HG03066 (cell line): ENCODE measurements at regions not wholly inside any gene's neighbourhood (a gene's known extent, or its start where the extent isn't known, plus 50 kb on each side); places are given as distances from the start of the nearest gene placed in this dataset.

Experiments used
- ATAC-seq: cut with Tn5 transposase; IDR thresholded peaks from one replicate; pipeline ENCODE4 v1.9.1; 2021; ENCODE audit warnings: low read depth; ENCODE audit not compliant: unreplicated experiment

DNA sequence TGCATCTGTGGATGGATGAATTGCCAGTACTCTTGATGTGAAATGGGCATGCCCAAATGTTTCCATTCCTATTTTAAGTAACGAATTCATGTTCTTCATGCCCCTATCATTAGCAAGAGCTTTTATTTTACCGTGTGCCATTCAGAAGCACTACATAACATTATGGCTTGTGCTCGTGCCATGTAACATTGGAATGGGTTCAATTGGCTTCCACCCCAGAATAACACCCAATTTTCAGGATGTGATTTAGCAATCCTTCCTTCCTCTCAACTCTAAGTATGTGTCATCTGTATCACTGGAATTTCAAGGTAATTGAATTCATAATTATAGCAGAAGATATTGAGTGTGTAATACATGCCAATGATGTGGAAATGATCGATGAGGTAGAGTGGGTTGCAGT, 145.8 kb upstream of the TMPO start:
- no peak for ATAC-seq

DNA sequence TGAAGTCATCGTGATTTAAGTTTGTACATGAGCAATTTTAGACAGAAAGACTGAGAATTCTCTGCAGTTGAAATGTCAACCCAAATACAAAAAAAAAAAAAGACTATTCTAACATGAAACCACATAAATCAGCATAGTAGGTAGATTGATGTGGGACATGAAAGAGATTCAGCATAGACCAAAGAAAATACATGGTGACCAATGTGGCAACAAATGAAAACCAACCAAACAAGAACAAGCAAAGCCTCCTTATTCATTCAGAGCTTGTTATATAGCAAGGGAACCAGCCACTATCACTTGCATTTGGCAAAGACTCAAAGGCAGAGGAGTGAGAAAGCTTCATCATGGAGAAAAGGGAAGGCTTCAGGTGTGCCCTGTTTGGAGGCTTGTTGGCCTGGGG, 144.4 kb upstream of the TMPO start:
- no peak for ATAC-seq

DNA sequence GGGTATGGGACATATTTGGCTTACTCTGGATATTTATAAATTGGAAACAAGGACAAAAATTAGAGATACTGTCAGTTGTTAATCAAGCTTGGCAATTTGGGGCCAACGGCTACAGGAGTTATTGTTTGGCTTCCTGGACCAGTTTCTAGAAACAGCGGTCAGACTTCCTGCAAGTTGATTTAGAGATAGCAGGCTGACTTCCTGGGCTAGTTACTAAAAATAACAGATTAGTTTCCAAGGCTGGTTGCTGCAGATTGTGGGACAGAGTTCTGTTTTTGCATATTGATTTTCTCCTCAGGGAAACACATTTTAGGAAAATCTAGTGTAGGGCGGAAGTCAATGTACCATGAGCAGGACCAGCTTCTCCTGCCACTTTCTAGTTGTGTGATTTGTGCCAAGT, 144.0 kb upstream of the TMPO start:
- no peak for ATAC-seq

DNA sequence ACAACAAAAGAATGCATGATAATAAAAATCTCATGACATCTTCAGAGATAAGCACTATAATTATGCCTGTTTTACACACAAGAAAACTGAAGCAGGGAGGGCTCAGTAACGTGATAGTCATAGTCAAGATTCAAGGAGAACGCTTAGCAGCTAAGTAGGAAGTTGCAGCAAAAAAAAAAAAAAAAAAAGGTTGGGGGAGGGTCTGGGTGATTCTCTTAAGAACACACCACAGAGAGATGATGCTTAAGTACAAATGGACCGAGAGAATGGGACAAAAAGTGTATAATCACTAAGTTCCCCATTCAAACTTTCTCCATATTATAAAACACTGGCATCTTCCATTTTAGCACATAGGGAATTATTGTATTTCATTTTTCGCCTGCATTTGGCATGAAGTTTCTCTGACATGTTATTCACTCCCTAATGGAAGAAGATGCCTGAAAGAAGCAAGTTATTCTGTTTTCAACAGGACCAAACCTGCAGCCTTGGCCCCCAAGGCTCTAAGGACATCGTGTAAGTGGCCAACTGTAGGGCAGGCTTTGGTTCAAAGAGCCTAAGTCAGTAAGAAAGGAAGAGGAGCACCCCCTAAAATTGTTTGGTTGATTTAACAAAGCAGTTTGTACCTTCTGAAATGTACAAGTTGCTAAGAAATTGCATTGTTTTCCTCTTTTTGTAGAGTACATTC, 142.9 kb upstream of the TMPO start:
- no peak for ATAC-seq

DNA sequence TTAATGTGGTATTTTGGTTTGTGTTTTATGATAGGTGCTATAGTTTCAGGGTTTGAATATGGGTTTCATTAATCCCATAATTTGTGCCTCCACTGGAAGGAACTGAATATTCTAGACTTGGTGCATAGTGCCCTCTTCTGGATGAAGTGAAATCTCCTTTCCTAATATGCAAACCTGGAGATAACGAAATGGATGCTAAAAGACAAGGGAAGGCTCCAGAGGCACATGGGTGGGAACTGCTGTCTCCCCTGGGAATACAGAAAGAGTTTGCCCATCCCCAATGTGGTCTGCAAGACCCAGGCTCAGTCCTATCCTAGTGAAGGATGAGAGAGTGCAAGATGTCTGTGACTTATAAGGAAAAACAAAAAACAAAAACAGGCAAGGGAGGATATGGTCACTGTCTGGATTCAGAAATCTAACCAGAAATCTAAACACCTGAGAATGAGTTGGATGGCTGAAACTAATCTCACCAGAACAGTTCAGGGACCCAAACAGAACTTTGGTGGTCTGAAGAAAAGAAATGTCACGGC, 142.3 kb upstream of the TMPO start:
- ATAC-seq: no peak

DNA sequence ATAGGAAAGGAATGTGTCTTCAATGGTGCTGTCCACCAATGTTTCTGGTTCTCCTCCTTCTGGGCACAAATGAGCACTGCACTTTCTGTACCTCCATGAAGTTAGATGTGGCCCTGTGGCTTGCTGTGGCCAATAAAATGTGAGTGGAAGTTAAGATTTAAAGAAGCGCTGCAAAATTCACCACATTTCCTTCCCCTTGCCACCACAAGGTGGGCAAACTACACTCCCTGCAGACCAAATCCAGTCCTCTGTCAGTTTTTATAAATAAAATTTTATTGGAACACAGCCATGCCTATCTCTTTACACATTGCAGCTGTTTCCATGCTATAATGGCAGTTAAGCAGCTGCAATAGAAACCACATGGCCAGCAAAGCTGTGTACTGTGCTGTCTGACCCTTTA, 141.4 kb upstream of the TMPO start:
- no peak for ATAC-seq

DNA sequence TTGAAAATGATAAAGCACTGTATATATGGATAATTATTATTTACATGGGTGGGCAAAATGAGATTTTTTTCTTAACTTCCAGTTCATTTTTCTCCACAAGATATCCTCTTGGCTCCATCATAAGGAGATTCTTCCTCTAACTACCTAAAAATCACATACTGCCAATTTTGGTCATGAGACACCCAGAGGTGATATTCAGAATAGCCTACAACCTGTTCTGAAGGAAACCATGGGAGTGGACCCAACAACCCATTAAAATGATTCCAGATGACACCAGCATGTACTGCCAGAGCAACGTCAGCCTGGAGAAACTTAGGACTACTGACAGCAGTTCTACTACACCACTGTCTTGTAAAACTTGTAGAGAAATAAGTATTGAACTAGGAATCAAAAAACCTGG, 136.3 kb upstream of the TMPO start:
- ATAC-seq: no peak

DNA sequence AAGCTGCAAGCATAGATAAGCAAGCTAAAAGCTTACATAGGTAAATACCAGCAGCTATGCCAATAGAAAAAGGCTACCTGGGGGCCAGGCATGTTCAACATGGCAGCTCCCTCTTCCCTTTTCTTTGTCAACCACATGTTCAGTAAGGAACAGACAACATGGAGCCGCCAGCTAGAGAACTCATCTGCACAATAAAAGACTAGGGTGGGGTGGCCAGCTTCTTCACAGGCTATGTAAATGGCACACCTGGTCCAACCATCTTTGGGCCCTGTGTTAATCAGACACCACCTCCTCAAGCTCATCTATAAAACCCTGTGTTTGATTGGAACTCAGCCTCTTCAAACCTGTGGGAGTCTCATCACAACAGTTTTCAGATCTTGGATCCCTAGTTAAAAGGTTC, 129.7 kb upstream of the TMPO start:
- ATAC-seq: no peak

DNA sequence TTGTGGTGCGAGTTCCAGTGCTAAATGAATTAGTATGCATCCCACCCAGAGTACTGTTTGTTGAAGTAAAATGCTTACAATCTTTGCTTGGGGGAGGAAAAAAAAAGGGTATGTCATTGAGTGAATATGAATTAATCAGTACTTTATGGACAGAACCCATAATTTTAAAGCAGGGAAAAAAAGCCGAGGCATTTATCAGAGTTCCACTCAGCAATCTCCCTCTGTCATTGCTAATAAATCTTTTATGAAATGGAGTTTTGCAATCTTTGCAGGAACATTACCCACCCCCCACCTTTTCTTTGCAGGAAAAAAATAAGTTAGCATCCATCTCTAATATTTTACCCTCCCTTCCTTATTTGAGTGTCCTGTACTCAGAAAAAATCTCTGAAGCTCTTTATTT, 127.9 kb upstream of the TMPO start:
- ATAC-seq: no peak

DNA sequence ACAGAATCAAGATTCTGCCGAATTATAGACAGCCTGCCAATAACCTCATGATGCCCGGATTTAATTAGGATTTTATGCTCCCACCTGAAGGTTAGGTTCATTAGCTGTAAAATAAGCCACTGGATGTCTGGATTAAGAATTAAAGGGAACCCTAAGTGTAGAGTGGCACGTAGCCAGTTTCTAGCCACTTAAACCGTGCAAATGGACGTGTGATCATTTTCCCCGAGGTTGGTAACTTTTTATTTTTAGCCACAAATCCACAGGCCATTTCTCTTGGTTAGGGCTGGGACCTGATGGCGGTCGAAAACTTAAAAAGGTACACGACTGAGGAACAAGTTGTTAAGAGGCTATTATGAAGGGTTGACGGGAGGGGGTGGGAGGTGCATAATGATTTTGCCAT, 127.3 kb upstream of the TMPO start:
- ATAC-seq: no peak

DNA sequence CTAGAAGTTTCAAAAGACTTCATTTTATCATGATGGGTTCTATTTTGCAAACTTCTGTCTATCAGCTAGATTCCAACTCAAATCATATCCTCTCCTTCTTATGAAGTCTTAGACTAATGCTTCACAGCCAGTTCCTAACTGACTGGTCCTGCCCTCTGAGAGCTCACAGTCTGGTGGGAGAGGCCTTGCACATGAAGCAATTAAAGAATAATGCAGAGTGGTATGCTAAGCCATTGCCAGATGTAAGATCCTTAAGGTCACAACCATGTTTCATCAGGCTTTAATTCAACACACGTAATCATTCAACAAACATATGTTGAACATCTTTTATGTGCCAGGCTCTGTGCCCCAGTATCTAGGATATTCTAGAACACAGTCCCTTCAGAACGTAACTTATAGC, 125.8 kb upstream of the TMPO start:
- ATAC-seq: no peak

DNA sequence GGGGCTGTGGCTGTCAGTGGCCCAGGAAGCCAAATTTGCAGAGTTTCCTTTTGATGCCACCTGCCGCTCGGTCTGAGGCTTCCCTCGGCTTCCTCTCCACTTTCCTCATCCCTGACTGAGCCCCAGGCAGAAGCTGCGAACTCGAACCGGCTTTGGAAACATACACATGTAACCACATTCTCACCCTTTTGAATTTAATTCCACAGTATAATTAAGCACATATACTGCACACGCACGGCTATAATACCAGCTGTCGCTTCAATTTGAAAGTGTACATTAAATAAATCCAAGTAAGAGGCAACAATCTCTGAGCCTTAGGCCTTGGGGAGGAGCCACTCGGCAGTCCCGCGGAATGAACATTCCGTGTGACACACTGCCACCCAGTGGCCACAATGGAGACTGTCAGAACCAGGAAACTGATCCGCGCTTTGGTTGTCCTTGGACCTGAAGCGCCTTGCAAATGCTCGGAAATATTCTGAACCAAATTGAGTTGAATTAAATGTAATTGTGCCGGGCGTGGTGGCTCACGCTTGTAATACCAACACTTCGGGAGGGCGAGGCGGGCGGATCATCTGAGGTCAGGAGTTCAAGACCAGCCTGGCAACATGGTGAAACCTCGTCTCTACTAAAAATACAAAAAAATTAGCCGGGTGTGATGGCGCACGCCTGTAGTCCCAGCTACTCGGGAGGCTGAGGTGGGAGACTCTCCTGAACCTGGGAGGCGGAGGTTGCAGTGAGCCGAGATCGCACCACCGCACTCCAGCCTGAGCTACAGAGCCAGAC, 117.9 kb upstream of the TMPO start:
- ATAC-seq: peak; percentile 78

DNA sequence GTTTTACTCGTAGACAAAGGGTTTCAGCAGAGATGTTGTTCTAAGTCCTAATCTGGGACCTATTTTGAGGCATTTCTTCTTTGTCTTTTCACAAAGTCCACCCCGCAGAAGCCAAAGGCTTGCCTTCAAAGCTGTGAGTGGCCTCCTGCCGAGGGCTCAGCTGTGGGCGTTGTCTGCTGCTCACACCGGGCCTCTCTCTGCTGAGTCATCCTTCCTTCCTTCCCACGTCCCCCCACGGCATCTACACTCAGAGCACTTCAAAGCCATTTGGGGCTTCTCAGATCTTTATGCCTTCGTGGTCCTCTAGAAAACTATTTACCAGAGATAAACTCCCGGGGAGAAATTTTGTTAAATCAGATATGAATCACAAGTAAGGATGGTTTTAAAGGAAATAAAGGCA, 115.9 kb upstream of the TMPO start:
- ATAC-seq: peak; percentile 34

DNA sequence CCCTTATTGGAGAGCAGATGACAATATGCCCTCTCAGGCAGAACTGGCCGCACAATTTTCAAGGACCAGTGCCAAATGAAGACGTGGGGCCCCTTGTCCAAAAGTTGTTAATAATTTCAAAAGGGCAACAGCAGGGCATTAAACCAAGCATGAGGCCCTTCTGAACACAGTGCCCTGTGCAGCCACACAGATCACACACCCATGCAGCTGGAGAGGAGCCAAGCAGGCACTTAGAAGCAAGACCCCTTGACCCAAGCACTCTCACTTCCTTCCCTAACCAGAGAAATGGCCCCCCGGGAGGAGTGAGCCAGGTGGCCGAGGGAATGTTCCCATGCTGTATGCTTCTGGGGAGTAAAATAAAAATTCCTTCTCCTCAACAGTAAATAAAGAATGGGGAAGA, 114.0 kb upstream of the TMPO start:
- ATAC-seq: no peak

DNA sequence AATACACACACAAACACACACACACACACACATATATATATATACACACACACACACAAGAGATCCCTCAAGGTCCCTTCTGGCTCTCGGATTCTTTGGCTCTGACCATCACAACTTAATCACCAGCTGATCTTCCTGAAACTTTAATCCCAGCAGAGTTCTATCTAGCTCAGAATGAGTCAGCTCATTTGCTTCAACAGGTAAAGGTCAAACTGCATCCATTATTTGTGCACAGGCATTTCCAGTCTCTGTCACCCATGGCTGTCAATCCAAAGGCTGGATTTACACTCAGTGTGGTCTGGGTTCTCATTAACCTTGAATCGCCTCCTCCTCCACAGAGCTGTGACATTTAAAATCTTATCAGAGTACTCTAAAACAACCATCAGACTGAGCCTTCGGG, 113.3 kb upstream of the TMPO start:
- ATAC-seq: no peak

DNA sequence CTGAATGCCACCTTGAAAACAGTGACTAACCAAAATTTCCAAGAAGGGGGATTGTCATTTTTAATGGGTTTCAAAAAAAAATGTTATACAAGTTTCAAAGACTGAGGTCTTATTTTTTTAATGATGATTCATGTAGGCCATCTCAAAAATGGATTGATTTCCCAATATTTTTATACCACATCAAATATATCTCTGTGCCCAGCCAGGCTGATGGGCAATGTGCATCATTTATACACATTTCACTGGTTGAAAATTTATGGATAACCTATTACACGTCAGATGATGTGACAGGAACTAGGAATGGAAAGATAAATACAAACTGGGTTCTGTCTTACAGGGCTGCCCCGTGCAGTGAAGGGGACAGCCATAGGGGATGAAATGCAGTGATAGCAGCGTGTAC, 112.7 kb upstream of the TMPO start:
- ATAC-seq: no peak

DNA sequence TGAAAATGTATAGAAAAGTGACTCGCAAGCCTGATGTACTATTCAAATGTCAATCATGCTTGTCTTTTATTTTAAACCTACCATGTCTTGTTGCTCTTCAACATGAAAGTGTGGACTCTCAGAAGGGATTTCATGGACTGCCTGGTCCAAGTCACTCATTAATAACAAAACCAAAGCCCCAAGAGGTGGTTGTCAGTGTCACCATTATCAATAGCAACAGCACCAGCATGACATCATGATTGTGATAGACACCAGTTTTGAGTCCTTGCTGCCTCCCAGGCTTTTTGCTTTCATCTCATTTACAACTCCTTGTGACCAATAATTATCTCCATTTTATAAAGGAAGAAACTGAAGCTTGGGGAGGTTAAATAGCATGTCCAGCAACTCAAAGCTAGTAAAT, 112.0 kb upstream of the TMPO start:
- ATAC-seq: no peak

DNA sequence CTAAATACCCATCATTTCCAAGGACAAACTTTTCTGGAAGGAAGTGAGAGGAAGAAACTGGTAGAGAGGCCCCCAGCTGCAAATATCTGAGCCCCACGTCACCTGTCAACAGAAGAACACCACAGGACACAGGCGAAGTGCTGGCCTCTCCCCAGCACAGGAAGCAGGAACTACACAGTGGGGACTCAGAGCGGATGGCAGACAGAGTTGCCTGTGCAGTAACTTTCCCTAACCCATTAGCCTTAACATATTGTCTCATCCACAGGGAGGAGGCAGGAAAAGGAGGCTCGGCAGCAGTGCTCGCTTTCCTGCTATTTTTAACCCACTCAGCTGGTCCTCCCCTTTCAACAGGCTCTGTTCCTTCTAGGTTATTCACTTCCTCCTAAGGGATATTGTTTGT, 111.5 kb upstream of the TMPO start:
- peak; percentile 33 for ATAC-seq

DNA sequence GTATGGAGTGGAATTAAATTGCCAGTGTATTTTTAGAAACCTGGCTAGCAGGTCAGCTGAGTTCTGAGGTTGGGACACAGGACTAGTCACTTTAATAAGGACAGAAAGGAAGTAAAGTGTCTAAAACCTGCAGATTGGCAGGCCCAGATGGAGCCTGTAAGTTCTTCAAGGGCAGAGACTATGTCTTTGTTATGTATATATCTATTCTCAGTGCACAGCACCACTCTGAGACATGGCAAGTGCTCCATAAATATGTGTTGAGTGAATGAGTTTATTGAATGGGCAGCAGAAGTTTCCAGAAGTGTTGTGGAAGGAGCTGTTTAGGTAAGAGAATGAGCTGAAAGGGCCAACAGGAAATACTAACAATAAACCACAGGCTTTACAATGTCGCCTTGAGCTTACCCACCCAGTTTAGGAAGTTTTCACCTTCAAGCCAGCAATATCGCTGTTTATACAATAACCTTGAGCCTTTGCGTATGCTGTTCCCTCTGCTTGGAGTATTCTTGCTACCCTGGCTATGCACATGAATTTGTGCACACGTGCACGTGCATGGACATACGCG, 109.5 kb upstream of the TMPO start:
- ATAC-seq: no peak

DNA sequence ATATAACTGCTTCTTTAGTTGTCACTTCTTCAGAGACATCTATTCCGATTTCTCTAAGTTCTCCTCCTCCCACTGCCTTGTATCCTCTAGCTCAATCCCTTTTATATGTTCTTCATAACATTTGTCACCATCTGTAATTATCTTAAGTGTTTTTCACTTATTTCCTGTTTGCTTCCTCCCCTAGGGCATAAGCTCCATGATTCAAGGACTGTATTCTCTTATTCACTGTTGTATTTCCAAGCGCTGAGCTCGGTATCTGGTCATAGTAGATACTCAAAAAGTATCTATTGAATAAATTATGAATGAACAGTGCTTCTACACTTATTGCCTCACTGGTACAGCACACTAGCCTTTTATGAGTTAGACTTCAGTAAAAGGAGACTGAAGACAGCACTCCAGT, 109.0 kb upstream of the TMPO start:
- ATAC-seq: no peak

DNA sequence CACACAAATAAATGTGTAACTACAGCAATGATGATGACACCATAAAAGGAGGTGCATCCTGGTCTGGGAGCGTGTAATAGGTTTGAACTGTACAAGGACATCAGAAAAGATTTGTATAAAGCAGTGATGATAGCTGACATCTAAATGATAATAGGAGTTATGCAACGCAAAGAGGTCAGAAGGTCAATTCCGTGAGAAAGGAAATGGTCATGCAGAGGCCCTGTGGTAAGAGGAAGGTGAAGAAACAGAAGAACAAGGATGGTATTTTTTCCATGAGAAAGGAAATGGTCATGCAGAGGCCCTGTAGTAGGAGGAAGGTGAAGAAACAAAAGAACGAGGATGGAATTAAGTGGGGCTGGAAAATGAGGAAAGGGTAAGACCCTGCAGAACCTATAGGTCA, 106.7 kb upstream of the TMPO start:
- ATAC-seq: no peak

DNA sequence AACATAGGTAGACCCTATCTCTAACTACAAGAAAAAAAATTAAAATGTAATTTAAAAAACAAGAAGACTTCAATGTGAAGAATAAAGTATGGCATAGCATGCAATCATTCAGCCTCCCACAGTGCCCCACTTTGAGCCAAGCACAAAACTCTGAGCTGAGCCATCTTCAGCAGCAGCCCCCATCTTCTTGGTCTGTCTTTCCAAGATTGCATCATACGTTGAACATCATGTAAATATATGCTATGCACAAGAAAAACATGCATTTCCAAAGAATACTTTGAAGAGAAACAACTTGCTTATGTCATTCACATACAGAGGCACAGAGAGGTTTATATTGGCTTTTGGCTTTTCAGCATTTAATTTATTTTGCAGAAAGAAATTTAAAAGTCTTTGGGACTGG, 105.8 kb upstream of the TMPO start:
- no peak for ATAC-seq
